Breast epithelium (tissue), 3 donors: ENCODE measurements at regions not wholly inside any gene's neighbourhood (a gene's known extent, or its start where the extent isn't known, plus 50 kb on each side); places are given as distances from the start of the nearest gene placed in this dataset.

Experiments used
- POLR2A ChIP-seq: fragments of 450-650 bp; IDR thresholded peaks from one replicate; pipeline ENCODE4 v1.6.1; 2016; ENCODE audit warnings: antibody characterized with exemption, mild to moderate bottlenecking, moderate library complexity
- POLR2AphosphoS5 ChIP-seq, 3 donors: sonication (generic); formaldehyde crosslinking; IDR thresholded peaks; one replicate each; pipeline ENCODE4 v1.6.1; 2017; ENCODE audit warnings: antibody characterized with exemption in 3 of 3
- TF ChIP-seq, protein P1 (sequence below), 3 donors: fragments of 450-650 bp; IDR thresholded peaks; one replicate each; pipeline ENCODE4 v1.5.1; 2016 to 2017; ENCODE audit warnings: antibody characterized with exemption in 3 of 3, mild to moderate bottlenecking in 3 of 3, moderate library complexity in 3 of 3

DNA sequence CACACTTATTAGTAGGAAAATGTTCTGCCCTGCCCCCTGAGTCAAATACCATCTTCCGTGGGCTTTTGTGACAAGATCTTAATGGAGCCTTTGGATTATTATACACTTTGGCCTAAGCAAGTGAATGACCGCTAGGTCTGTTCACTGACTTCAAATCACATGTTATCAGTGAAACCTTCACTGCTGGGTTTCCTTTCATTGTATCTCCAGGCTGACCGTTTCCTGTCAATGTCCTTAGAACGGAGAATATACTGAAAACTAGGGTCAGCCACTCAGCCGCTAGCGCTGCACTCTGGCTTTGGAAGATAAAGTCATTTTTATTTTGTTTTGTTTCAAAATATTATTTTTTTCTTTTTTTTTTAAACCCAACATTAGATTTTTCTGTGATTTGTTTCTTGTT lies 107.0 kb upstream of the TLL1 start:
- TF ChIP-seq POLR2A (no peak), POLR2AphosphoS5 (IDR thresholded peaks at IDR 0.05) (no peak)
- TF ChIP-seq, protein P1, sequence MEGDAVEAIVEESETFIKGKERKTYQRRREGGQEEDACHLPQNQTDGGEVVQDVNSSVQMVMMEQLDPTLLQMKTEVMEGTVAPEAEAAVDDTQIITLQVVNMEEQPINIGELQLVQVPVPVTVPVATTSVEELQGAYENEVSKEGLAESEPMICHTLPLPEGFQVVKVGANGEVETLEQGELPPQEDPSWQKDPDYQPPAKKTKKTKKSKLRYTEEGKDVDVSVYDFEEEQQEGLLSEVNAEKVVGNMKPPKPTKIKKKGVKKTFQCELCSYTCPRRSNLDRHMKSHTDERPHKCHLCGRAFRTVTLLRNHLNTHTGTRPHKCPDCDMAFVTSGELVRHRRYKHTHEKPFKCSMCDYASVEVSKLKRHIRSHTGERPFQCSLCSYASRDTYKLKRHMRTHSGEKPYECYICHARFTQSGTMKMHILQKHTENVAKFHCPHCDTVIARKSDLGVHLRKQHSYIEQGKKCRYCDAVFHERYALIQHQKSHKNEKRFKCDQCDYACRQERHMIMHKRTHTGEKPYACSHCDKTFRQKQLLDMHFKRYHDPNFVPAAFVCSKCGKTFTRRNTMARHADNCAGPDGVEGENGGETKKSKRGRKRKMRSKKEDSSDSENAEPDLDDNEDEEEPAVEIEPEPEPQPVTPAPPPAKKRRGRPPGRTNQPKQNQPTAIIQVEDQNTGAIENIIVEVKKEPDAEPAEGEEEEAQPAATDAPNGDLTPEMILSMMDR (IDR thresholded peaks at IDR 0.05) = no peak
